H1 (cell line): ENCODE measurements at regions not wholly inside any gene's neighbourhood (a gene's known extent, or its start where the extent isn't known, plus 50 kb on each side); places are given as distances from the start of the nearest gene placed in this dataset.

Source experiments
- CTBP2 ChIP-seq: IDR thresholded peaks from 2 replicates; pipeline ENCODE4 v1.7.0; 2011; ENCODE audit warnings: borderline replicate concordance, mild to moderate bottlenecking, moderate library complexity, mixed read lengths, low read length; ENCODE audit not compliant: insufficient read depth, insufficient read length
- EP300 ChIP-seq, 2 experiments: IDR thresholded peaks; 1 replicate in 1 of 2; 2 replicates in 1 of 2; pipeline ENCODE4 v1.6.1; 2011 to 2012; ENCODE audit warnings: low read depth in 2 of 2, low read length in 2 of 2, mild to moderate bottlenecking in 2 of 2, borderline replicate concordance in 1 of 2, inconsistent platforms in 1 of 2, moderate library complexity in 1 of 2
- KDM5A ChIP-seq: fragments of 200-600 bp; IDR thresholded peaks from 2 replicates; pipeline ENCODE4 v1.7.1; 2012; ENCODE audit warnings: mild to moderate bottlenecking, low read length, inconsistent platforms, mixed read lengths
- POU5F1 ChIP-seq: IDR thresholded peaks from 2 replicates; pipeline ENCODE4 v1.6.1; 2011; ENCODE audit warnings: low read depth, mild to moderate bottlenecking, low read length, moderate library complexity

- no peak for TF ChIP-seq CTBP2
- TF ChIP-seq KDM5A = no peak
- TF ChIP-seq EP300 (IDR thresholded peaks at IDR 0.05; ENCODE audit: borderline replicate concordance in 1 of 2, low read depth in 2 of 2, low read length in 2 of 2) = no peak
- no peak for TF ChIP-seq POU5F1
Observed at GRCh38 chr13:38566519-38566918, 120.4 kb upstream of the FREM2 start (continued).
